ENCODE measurements at regions not wholly inside any gene's neighbourhood (a gene's known extent, or its start where the extent isn't known, plus 50 kb on each side); places are given as distances from the start of the nearest gene placed in this dataset.
A peak's percentile ranks its signal among the peaks of the same experiment; 100 is the strongest.
"Not testable (repeated sequence)": the region's sequence is repeated elsewhere in the genome, so short reads cannot be mapped to it uniquely, and the experiment has no call there.

GRCh38 chr1:228611707-228612106 lies 123.6 kb upstream of the RHOU start:
- DNase-seq: not testable (repeated sequence)

- DNase-seq: not testable (repeated sequence)
Observed at GRCh38 chr1:228622002-228622716, 113.1 kb upstream of the RHOU start.

DNA sequence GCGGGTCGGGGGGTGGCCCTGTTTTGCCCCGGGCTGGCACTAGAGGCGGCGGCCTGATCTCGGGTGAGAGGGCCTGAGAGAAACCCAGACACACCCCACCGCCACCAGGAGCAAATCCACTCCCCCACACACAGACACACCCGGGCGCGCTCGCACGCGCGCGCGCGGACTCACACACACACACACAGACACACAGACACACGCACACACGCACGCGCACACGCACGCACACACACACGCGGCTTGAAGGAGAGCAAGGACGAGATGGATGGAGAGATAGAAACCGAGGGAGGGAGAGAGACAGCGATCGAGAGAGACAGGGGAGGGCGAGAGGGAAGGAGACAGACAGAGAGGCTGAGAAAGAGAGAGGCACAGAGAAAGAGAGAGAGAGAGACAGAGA lies 108.8 kb upstream of the RHOU start:
- DNase-seq: not testable (repeated sequence)

- DNase-seq: not testable (repeated sequence)
Observed at GRCh38 chr1:228632858-228633257, 102.4 kb upstream of the RHOU start.

GRCh38 chr1:228635304-228635703 lies 100.0 kb upstream of the RHOU start:
- not testable (repeated sequence) for DNase-seq

DNA sequence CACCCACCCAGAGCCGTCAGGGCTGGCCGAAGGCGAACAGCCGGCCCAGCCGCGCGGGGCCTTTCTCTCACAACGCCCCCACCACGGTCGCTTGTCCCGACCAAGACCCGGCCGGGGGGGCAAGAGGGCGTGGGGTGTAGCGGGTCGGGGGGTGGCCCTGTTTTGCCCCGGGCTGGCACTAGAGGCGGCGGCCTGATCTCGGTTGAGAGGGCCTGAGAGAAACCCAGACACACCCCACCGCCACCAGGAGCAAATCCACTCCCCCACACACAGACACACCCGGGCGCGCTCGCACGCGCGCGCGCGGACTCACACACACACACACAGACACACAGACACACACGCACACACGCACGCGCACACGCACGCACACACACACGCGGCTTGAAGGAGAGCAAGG lies 97.8 kb upstream of the RHOU start:
- not testable (repeated sequence) for DNase-seq

DNA sequence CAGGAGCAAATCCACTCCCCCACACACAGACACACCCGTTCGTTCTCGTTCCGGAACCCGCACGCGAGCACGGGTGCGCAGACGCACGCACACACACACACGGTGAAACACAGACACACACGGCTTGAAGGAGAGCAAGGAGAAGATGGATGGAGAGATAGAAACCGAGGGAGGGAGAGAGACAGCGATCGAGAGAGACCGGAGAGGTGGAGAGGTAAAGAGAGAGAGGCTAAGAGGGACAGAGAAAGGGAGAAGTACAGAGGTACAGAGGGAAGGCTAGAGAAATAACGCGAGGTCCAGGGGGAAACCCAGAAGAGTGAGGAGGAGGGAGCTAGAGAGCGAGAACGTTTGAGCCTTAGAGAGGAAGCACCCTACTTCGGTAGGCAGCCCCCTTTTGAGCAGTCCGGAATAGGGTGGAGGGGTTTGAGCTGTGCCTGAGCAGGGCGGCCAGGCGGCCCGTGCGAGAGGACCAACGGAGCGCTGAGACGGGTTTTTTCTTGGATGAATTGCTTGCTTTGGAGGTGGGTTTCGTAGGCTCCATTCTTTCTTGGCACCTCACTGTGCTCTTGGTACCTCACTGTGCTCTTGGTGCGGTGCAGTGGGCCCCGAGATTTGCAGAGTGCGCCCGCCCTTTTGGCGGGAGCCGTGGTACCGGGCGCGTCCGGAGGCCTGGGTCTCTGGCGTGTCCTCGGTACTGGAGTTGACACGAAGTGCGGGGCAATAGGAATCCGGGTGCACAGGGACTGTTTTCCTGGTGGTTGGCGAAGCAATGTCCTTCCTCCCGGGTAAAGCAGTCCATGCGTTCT lies 88.4 kb upstream of the RHOU start:
- DNase-seq: peak; percentile 43 to 47

DNA sequence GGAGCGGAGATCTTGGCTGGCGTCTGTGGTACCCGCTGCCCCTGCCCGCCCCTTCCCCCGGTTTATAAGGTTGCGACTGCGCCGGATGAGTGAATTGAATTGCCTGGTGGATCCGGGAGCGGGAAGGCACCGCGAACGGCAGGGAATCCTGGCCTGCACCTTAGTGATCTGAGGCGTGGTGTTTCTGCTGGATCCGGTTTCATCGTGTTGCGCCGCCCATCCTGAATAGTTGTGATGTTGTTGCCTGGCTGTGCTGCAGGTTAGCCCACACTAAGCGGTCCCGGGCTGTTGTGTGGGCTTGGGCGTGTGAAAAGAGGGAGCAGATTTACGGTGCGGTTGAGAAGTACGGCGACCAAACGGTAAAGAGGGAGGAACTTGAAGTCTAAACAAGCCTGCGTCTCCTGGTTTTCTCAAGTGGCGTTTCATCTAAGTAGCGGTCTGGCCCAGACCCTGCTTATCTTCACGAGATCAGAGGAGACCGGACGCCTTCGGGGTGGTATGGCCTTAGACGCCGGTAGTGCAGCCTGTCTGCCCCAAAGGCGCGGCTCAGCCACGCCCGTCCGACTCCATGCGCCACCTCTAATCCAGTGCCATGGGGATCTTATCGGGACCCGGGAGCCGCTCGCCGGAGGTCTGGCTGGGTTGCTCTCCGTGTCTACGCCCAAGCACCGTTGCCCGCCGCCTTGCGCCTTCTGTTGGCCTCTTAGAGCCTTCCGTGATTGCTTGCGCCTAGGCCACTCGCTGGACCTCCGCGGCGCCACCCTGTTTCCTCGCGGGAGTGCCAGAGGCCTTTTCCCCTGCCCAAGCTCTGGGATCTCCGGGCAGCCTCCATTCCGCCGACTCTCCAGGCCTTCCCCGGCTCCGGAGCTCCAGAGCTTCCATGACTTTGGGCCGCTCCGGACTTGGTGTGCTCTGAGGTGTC lies 87.5 kb upstream of the RHOU start:
- peak; percentile 56 to 62 for DNase-seq

DNA sequence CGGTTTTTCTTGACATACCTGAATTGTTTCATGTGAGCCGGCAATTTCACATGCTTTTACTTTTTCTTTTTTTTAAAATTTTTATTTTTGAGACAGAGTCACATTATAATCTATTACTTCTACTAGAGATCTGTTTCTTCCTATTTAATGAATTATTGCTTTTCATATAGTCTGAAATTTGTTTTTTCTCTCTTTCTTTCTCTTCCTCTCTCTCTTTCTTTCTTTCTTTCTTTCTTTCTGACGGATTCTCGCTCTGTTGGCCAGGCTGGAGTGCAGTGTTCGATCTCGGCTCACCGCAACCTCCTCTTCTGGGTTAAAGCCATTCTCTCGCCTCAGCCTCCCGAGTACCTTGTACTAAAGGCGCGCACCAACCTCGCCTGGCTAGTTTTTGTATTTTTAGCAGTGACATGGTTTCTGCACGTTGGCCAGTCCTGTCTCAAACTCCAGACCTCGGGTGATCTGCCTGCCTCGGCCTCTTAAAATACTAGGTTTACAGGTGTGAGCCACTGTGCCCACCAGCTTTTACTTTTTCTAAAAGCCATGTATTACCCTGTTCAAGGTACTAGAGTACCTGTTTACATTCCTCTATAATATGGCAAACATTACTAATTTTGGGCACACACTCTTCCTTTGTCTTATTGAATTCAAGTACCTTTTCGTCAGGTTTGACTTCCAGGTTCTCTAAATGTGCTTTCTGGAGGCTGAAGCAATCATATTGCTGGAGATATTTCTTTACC lies 86.5 kb upstream of the RHOU start:
- DNase-seq: peak in 1 of 2 experiments; percentile 8

- DNase-seq: no peak
Observed at GRCh38 chr1:228650141-228650540, 85.1 kb upstream of the RHOU start.

GRCh38 chr1:228650946-228651345 lies 84.3 kb upstream of the RHOU start:
- no peak for DNase-seq

GRCh38 chr1:228652116-228652515 lies 83.2 kb upstream of the RHOU start:
- DNase-seq: no peak

DNA sequence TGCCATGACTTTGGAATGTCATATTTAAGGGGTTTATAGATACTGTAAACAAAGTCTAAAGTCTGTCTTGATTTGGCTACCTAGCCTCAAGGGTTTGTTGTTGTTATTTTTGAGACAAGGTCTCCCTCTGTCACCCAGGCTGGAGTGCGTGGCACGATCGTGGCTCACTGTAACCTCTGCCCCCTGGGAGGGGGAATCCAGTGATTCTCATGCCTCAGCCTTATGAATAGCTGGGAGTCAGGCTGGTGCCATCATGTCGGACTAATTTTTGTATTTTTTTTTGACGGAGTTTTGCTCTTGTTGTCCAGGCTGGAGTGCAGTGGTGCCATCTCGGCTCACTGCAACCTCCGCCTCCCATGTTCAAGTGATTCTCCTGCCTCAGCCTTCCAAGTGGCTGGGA lies 82.2 kb upstream of the RHOU start:
- DNase-seq: not testable (repeated sequence)

- no peak for DNase-seq
Observed at GRCh38 chr1:228653748-228654147, 81.5 kb upstream of the RHOU start.

DNA sequence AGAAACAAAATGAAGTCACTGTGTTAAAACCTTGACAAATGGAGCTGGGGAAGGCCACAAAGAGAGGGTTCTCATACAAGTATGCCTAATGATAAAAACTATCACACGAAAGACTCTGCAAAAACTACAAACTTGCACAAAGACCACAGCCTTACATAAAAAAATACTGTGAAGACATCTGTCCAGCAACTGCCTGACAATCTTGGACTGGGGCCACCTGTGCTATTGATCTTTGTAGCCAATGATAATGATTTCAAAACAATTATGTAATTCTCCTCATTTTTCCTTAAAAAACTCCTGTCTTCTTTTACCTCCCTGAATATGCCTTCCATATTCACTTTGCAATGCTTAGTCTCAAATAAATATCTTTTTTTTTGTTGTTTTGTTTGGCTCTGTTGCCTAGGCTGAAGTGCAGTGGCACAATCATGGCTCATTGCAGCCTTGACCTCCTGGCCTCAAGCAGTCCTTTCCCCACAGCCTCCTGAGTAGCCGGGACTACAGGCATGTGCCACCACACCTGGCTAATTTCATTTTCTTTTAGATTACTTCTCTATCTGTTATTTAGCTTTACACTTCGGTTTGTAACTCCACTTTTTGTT lies 79.4 kb upstream of the RHOU start:
- no peak for DNase-seq

DNA sequence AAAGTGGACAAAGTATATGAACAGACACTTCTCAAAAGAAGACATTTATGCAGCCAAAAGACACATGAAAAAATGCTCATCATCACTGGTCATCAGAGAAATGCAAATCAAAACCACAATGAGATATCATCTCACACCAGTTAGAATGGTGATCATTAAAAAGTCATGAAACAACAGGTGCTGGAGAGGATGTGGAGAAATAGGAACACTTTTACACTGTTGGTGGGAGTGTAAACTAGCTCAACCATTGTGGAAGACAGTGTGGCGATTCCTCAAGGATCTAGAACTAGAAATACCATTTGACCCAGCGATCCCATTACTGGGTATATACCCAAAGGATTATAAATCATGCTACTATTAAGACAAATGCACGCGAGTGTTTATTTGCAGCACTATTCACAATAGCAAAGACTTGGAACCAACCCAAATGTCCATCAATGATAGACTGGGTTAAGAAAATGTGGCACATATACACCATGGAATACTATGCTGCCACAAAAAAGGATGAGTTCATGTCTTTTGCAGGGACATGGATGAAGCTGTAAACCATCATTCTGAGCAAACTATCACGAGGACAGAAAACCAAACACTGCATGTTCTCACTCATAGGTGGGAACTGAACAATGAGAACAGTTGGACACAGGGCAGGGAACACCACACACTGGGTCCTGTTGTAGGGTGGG lies 73.1 kb upstream of the RHOU start:
- not testable (repeated sequence) for DNase-seq

GRCh38 chr1:228664399-228664914 lies 70.8 kb upstream of the RHOU start:
- DNase-seq: peak; percentile 68 to 74

DNA sequence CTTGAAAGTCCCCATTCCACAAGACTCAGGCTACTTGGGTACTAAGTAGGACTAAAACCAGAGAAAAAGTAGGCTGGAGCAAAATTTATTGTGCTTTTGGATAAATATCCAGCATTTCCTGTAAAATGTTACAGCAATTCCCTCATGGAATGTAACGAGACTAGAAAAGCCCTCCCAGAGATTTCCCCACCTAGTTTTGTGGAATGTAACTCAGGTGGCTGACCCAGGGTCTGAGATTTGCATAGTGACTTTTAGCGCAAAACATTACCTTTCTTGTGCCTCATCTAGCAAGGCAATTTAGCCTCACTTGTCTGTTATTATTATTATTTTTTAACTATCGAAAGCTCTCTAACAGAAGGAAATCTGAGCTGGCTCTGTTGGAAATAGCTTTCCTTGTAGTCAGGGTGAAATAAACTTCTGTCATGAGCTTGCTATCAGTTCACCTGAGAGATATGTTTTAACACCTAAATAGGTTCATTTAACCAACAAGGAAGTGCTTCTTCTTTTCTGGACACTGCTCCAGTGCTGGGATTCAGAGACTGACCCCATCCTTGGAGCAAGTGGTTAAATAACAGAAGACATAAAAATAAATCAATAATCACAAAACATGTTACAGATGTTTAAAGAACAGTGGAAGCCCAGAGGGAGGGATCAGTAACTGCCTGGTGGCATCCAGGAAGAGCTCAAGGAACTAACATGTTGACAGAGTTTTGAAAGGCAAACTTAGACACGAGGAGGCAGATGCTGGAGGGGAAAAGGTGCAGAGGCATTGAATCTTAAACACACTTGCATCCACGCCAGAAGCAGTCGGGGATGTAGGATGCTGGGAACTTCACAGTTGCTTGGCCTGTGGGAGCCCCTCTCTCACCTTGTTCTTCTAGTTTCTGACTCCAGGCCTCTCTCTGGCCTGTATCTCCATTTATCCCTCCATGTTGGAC lies 68.3 kb upstream of the RHOU start:
- DNase-seq: no peak

- DNase-seq: peak in 1 of 2 experiments; percentile 36
Observed at GRCh38 chr1:228668553-228669241, 66.6 kb upstream of the RHOU start.

All from SHP77 (cell line).